Osteocyte (in vitro differentiated cells): ENCODE measurements at regions not wholly inside any gene's neighbourhood (a gene's known extent, or its start where the extent isn't known, plus 50 kb on each side); places are given as distances from the start of the nearest gene placed in this dataset.

Experiments
- DNase-seq: peaks from one replicate; pipeline ENCODE4 v3.0.0; 2021; ENCODE audit warnings: mixed read lengths; ENCODE audit not compliant: unreplicated experiment; ENCODE audit errors: extremely low spot score
- H3K27ac Mint-ChIP-seq: one replicate; pipeline ENCODE4 v1.8.0; 2021; ENCODE audit warnings: mild to moderate bottlenecking, mixed read lengths; ENCODE audit not compliant: unreplicated experiment
- H3K27me3 Mint-ChIP-seq: one replicate; pipeline ENCODE4 v1.8.0; 2021; ENCODE audit warnings: mixed read lengths; ENCODE audit not compliant: unreplicated experiment
- H3K36me3 Mint-ChIP-seq: one replicate; pipeline ENCODE4 v1.8.0; 2021; ENCODE audit warnings: mixed read lengths; ENCODE audit not compliant: unreplicated experiment
- H3K4me1 Mint-ChIP-seq: one replicate; pipeline ENCODE4 v1.8.0; 2021; ENCODE audit warnings: mixed read lengths; ENCODE audit not compliant: unreplicated experiment
- H3K4me3 Mint-ChIP-seq: one replicate; pipeline ENCODE4 v1.8.0; 2021; ENCODE audit warnings: mild to moderate bottlenecking, moderate library complexity, mixed read lengths; ENCODE audit not compliant: unreplicated experiment
- H3K9me3 Mint-ChIP-seq: one replicate; pipeline ENCODE4 v1.8.0; 2021; ENCODE audit warnings: mixed read lengths; ENCODE audit not compliant: unreplicated experiment
- TF ChIP-seq, protein P1 (sequence below): fragments of 200-600 bp; sonication (generic); IDR thresholded peaks from 2 replicates; pipeline ENCODE4 v1.5.0; 2021; ENCODE audit warnings: antibody characterized with exemption, mild to moderate bottlenecking, moderate library complexity

DNA sequence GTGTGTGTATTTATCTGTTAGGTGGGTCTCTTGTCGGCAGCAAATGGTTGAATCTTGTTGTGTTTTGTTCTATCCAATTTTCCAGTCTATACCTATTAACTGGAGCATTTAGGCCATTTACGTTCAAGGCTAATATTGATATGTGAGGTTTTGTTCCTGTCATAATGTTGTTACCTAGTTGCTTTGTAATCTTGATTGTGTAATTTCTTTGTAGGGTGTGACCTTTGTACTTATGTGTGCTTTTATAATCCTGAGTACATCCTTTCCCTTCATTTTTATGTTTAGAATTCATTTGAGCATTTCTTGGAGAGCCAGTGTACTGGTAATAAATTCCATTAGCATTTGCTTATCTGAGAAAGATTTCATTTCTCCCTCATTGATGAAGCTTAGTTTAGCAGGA, 83.0 kb upstream of the MIR17HG start:
- Mint-ChIP-seq H3K4me1 (peaks cover 9% of the 10 kb centered on the region), H3K27ac (no peak overlapping the region), H3K36me3 (no peaks in the 10 kb centered on the region), H3K4me3 (no peak overlapping the region), H3K9me3 (peaks cover 30% of the 10 kb centered on the region), H3K27me3 (peaks cover 2% of the 10 kb centered on the region)
- TF ChIP-seq, protein P1, sequence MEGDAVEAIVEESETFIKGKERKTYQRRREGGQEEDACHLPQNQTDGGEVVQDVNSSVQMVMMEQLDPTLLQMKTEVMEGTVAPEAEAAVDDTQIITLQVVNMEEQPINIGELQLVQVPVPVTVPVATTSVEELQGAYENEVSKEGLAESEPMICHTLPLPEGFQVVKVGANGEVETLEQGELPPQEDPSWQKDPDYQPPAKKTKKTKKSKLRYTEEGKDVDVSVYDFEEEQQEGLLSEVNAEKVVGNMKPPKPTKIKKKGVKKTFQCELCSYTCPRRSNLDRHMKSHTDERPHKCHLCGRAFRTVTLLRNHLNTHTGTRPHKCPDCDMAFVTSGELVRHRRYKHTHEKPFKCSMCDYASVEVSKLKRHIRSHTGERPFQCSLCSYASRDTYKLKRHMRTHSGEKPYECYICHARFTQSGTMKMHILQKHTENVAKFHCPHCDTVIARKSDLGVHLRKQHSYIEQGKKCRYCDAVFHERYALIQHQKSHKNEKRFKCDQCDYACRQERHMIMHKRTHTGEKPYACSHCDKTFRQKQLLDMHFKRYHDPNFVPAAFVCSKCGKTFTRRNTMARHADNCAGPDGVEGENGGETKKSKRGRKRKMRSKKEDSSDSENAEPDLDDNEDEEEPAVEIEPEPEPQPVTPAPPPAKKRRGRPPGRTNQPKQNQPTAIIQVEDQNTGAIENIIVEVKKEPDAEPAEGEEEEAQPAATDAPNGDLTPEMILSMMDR: no peak
- DNase-seq: no peak

DNA sequence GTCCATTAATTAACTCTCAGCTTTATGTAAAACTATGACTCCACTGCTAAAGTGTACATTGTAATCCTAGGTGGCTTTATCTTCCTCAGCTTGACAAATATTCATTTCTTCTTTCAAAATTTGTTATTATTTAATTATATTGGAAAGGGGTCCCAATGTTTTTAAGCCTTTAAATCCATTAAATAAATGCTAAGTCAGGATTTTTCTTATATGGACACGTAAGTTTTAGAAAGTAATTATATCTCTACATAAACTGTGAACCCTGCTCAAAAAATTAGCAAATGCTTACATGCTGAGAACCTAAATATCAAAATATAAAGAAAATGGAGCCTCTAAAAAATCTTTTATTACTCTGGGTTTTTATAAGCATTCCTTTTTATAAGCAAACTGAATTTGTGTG, 78.2 kb upstream of the MIR17HG start:
- H3K27me3 Mint-ChIP-seq: no peaks in the 10 kb centered on the region
- H3K4me1 Mint-ChIP-seq: peaks cover 25% of the 10 kb centered on the region
- TF ChIP-seq, protein P1: no peak
- H3K9me3 Mint-ChIP-seq: peaks cover 13% of the 10 kb centered on the region
- H3K36me3 Mint-ChIP-seq: no peaks in the 10 kb centered on the region
- no peak for DNase-seq
- H3K4me3 Mint-ChIP-seq: no peak overlapping the region
- peak overlapping the region; percentile 89 for H3K27ac Mint-ChIP-seq

DNA sequence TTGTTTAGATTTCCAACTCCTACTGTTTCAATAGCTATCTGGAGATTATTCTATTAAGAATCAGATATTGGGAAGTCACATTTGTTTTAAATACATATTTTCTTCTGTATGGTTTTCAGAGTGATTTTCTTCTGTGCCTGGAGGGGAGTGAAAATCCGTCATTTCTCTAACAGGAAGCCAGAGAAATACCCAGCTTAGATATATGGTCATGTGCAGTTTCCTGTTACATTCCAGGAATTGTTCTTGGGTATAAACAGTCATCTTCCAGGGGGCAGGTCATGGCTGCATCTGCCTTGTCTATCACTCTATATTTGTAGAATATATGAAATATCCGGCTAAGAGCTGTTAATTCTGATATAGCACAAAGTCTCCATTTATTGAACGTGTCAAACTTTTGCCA, 77.5 kb upstream of the MIR17HG start:
- Mint-ChIP-seq H3K4me3 (no peak overlapping the region), H3K4me1 (peaks cover 25% of the 10 kb centered on the region), H3K9me3 (peaks cover 8% of the 10 kb centered on the region), H3K36me3 (no peaks in the 10 kb centered on the region), H3K27ac (peak overlapping the region; percentile 89), H3K27me3 (no peaks in the 10 kb centered on the region)
- TF ChIP-seq, protein P1: no peak
- no peak for DNase-seq

DNA sequence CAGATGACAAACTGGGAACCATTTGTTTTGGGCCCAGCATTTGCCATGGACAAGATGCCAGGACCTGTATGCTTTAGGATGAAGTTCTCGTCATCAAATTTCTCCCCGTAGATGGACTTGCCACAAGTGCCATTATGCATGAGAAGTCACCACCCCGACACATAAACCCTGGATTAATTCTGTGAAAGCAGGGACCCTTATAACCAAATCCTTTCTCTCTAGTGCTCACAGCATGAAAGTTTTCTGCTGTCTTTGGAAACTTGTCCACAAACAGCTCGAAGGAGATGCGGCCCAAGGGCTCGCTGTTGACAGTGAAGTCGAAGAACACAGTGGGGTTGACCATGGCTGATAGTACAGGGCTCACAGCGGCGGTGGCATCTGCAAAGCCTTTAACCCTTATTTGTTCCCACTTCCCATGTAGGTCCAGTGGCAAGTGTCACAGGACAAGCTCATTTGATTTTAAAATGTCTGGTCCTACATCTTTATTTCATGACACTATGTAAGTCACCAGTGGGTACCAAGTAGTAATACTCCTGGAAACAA, 75.2 kb upstream of the MIR17HG start:
- no peak for DNase-seq
- Mint-ChIP-seq H3K9me3 (peaks cover 8% of the 10 kb centered on the region), H3K27ac (no peak overlapping the region), H3K27me3 (no peaks in the 10 kb centered on the region), H3K4me3 (no peak overlapping the region), H3K36me3 (no peaks in the 10 kb centered on the region), H3K4me1 (peaks cover 25% of the 10 kb centered on the region)
- TF ChIP-seq, protein P1: no peak

DNA sequence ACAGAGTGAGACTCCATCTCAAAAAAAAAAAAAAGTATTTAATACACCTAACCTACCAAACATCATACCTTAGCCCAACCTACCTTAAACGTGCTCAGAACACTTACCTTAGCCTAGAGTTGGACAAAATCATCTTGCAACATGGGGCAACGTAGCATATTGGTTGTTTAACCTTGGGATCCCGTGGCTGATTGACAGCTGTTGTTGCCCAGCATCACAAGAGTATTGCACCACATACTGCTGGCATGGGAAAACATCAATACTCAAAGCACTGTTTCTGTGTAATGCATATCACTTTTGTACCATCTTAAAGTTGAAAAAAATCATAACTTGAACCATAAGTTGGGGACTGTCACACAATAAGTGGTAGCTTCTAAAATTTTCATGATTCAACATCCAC, 73.8 kb upstream of the MIR17HG start:
- Mint-ChIP-seq H3K4me3 (no peak overlapping the region), H3K27me3 (no peaks in the 10 kb centered on the region), H3K9me3 (peaks cover 15% of the 10 kb centered on the region), H3K27ac (no peak overlapping the region), H3K4me1 (peaks cover 23% of the 10 kb centered on the region), H3K36me3 (no peaks in the 10 kb centered on the region)
- TF ChIP-seq, protein P1: no peak
- no peak for DNase-seq
